GM18507 (cell line): ENCODE measurements at regions not wholly inside any gene's neighbourhood (a gene's known extent, or its start where the extent isn't known, plus 50 kb on each side); places are given as distances from the start of the nearest gene placed in this dataset.

Source experiments
- DNase-seq: peaks from one replicate; pipeline ENCODE4 v3.0.0; 2011; ENCODE audit warnings: low read depth; ENCODE audit not compliant: insufficient read length; ENCODE audit errors: extremely low spot score
- FAIRE-seq: peaks from 2 replicates; lab custom pipeline; 2011; peaks lifted over from hg19 to GRCh38; lab: Jason Lieb, UNC

GRCh38 chr1:239537795-239538194 lies 151.4 kb downstream of the CHRM3 start:
- FAIRE-seq (no peak), DNase-seq (no peak)

- FAIRE-seq, result no peak
- DNase-seq, result no peak
Measured at GRCh38 chr1:239538239-239538988, 152.0 kb downstream of the CHRM3 start.

- no peak for DNase-seq
- no peak for FAIRE-seq
Measured at GRCh38 chr1:239539051-239539450, 152.7 kb downstream of the CHRM3 start.

- FAIRE-seq (no peak), DNase-seq (no peak)
Measured at GRCh38 chr1:239539812-239540211, 153.4 kb downstream of the CHRM3 start.

GRCh38 chr1:239543873-239544272 lies 157.5 kb downstream of the CHRM3 start:
- no peak for DNase-seq
- FAIRE-seq, result no peak

GRCh38 chr1:239545466-239545865 lies 159.1 kb downstream of the CHRM3 start:
- FAIRE-seq, result no peak
- DNase-seq, result no peak

GRCh38 chr1:239547987-239548386 lies 161.6 kb downstream of the CHRM3 start:
- DNase-seq, result no peak
- no peak for FAIRE-seq

GRCh38 chr1:239550178-239550577 lies 163.8 kb downstream of the CHRM3 start:
- DNase-seq (no peak), FAIRE-seq (no peak)

GRCh38 chr1:239555350-239555749 lies 169.0 kb downstream of the CHRM3 start:
- DNase-seq (no peak), FAIRE-seq (no peak)

GRCh38 chr1:239558559-239558958 lies 172.2 kb downstream of the CHRM3 start:
- DNase-seq (no peak), FAIRE-seq (no peak)

- no peak for FAIRE-seq
- no peak for DNase-seq
Measured at GRCh38 chr1:239558991-239559390, 172.6 kb downstream of the CHRM3 start.

- FAIRE-seq (no peak), DNase-seq (no peak)
Measured at GRCh38 chr1:239560921-239561320, 174.6 kb downstream of the CHRM3 start.

- DNase-seq (no peak), FAIRE-seq (no peak)
Measured at GRCh38 chr1:239562095-239562494, 175.7 kb downstream of the CHRM3 start.

- DNase-seq (no peak), FAIRE-seq (no peak)
Measured at GRCh38 chr1:239563681-239564080, 177.3 kb downstream of the CHRM3 start.

- no peak for DNase-seq
- FAIRE-seq, result no peak
Measured at GRCh38 chr1:239566074-239566473, 179.7 kb downstream of the CHRM3 start.

- DNase-seq (no peak), FAIRE-seq (no peak)
Measured at GRCh38 chr1:239570878-239571277, 184.5 kb downstream of the CHRM3 start.

- DNase-seq (no peak), FAIRE-seq (no peak)
Measured at GRCh38 chr1:239572183-239572582, 185.8 kb downstream of the CHRM3 start.

- DNase-seq (no peak), FAIRE-seq (no peak)
Measured at GRCh38 chr1:239574112-239574511, 187.7 kb downstream of the CHRM3 start.

GRCh38 chr1:239575113-239575512 lies 188.7 kb downstream of the CHRM3 start:
- DNase-seq, result no peak
- FAIRE-seq, result no peak

GRCh38 chr1:239583536-239583935 lies 197.2 kb downstream of the CHRM3 start:
- no peak for FAIRE-seq
- DNase-seq, result no peak

GRCh38 chr1:239586128-239586527 lies 199.8 kb downstream of the CHRM3 start:
- FAIRE-seq (no peak), DNase-seq (no peak)

GRCh38 chr1:239587066-239587465 lies 200.7 kb downstream of the CHRM3 start:
- no peak for FAIRE-seq
- no peak for DNase-seq
